DOHH2 (cell line): ENCODE measurements at regions not wholly inside any gene's neighbourhood (a gene's known extent, or its start where the extent isn't known, plus 50 kb on each side); places are given as distances from the start of the nearest gene placed in this dataset.

ENCODE experiments used
- EZH2phosphoT487 ChIP-seq: fragments of 200-600 bp; sonication (generic); IDR thresholded peaks from 2 replicates; pipeline ENCODE4 v1.6.1; 2017; ENCODE audit warnings: borderline replicate concordance, mild to moderate bottlenecking, antibody characterized with exemption, low read length, moderate library complexity, mixed read lengths
- TF ChIP-seq, protein P1 (sequence below): fragments of 200-600 bp; sonication (generic); IDR thresholded peaks from one replicate; pipeline ENCODE4 v1.5.1; 2014; ENCODE audit warnings: antibody characterized with exemption, mild to moderate bottlenecking, low read depth, low read length; ENCODE audit not compliant: poor library complexity, severe bottlenecking

DNA sequence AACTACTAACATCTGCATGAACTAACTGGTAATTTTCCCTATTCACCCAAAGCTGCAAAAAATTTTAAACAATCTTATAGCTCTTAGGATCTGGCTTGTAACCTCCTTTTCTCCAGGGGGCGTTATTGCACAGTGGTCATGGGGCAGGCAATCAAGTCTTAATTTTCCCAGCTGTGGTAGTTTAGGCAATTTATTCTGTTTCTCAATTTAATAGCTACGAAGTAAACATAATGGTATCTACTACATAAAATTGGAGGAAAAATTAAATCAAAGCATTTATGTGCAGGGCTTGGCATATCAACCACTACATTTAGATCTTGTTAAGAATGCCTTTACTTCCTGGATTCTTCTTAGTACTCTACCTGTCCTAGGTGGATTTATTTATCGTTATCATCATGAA, 137.4 kb upstream of the GUCY1A1 start:
- TF ChIP-seq, protein P1, sequence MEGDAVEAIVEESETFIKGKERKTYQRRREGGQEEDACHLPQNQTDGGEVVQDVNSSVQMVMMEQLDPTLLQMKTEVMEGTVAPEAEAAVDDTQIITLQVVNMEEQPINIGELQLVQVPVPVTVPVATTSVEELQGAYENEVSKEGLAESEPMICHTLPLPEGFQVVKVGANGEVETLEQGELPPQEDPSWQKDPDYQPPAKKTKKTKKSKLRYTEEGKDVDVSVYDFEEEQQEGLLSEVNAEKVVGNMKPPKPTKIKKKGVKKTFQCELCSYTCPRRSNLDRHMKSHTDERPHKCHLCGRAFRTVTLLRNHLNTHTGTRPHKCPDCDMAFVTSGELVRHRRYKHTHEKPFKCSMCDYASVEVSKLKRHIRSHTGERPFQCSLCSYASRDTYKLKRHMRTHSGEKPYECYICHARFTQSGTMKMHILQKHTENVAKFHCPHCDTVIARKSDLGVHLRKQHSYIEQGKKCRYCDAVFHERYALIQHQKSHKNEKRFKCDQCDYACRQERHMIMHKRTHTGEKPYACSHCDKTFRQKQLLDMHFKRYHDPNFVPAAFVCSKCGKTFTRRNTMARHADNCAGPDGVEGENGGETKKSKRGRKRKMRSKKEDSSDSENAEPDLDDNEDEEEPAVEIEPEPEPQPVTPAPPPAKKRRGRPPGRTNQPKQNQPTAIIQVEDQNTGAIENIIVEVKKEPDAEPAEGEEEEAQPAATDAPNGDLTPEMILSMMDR, result no peak
- no peak for TF ChIP-seq EZH2phosphoT487
